ENCODE measurements at regions not wholly inside any gene's neighbourhood (a gene's known extent, or its start where the extent isn't known, plus 50 kb on each side); places are given as distances from the start of the nearest gene placed in this dataset.

- no peak overlapping the region for H4K8ac ChIP-seq (ENCODE audit: low read depth, low read length)
- no peaks in the 10 kb centered on the region for H3K79me1 ChIP-seq (ENCODE audit: low read depth, low read length)
- no peak overlapping the region for H3K18ac ChIP-seq (ENCODE audit: low read length)
- H2BK12ac ChIP-seq (ENCODE audit: low read length) = no peak overlapping the region
- H2BK120ac ChIP-seq (ENCODE audit: low read depth, low read length) = no peak overlapping the region
- H2BK5ac ChIP-seq (ENCODE audit: low read length) = no peak overlapping the region
- DNase-seq (ENCODE audit: low spot score) = no peak
- H4K91ac ChIP-seq (ENCODE audit: low read depth, low read length, poor library complexity) = no peak overlapping the region
- H3K4me1 ChIP-seq (ENCODE audit: control insufficient read depth in 2 of 2, insufficient read depth in 1 of 2, low read depth in 1 of 2, low read length in 2 of 2) = no peaks in the 10 kb centered on the region
- no peak overlapping the region for H3K14ac ChIP-seq (ENCODE audit: low read length)
- no peak overlapping the region for H3K4me3 ChIP-seq (ENCODE audit: low read length in 2 of 2)
- H3K4me2 ChIP-seq (ENCODE audit: insufficient read depth, low read length, poor library complexity, severe bottlenecking) = no peak overlapping the region
- no peak overlapping the region for H3K9ac ChIP-seq (ENCODE audit: low read depth, low read length, poor library complexity)
- no peak overlapping the region for H3K27ac ChIP-seq (replicated peaks; ENCODE audit: low read length)
- H3K36me3 ChIP-seq (replicated peaks in 1 of 2; ENCODE audit: control insufficient read depth in 2 of 2, insufficient read depth in 2 of 2, low read length in 2 of 2) = no peaks in the 10 kb centered on the region
- H2BK15ac ChIP-seq (ENCODE audit: low read length) = no peak overlapping the region
- no peak overlapping the region for H2AK5ac ChIP-seq (ENCODE audit: low read depth, low read length)
- WGBS, 2 donors (ENCODE audit: extremely low coverage in 2 of 2, insufficient read length in 2 of 2, insufficient replicate concordance in 1 of 2) = no CpG with 5 or more reads among the region's 5 CpGs
- H3K4ac ChIP-seq (ENCODE audit: low read length) = no peak overlapping the region
- H3K23ac ChIP-seq (ENCODE audit: low read depth, low read length, poor library complexity) = no peak overlapping the region
- H3K9me3 ChIP-seq (replicated peaks in 1 of 2; ENCODE audit: control insufficient read depth in 2 of 2, insufficient read depth in 1 of 2, low read depth in 1 of 2, low read length in 2 of 2) = no peaks in the 10 kb centered on the region
- no peaks in the 10 kb centered on the region for H3K27me3 ChIP-seq (ENCODE audit: control insufficient read depth in 3 of 3, insufficient read depth in 3 of 3, low read depth in 1 of 3, low read length in 3 of 3)
- H2AFZ ChIP-seq (ENCODE audit: low read length) = no peak overlapping the region
These were observed 413.4 kb upstream of the CFAP20DC start for GRCh38 chr3:59463253-59463652.

GRCh38 chr3:59460068-59460467 is 410.2 kb upstream of the CFAP20DC start:
- Histone ChIP-seq H2BK15ac (ENCODE audit: low read length) (no peak overlapping the region), H2BK5ac (ENCODE audit: low read length) (no peak overlapping the region), H3K36me3 (replicated peaks in 1 of 2; ENCODE audit: control insufficient read depth in 2 of 2, insufficient read depth in 2 of 2, low read length in 2 of 2) (no peaks in the 10 kb centered on the region), H3K27me3 (ENCODE audit: control insufficient read depth in 3 of 3, insufficient read depth in 3 of 3, low read depth in 1 of 3, low read length in 3 of 3) (no peaks in the 10 kb centered on the region), H3K14ac (ENCODE audit: low read length) (no peak overlapping the region), H3K4me1 (ENCODE audit: control insufficient read depth in 2 of 2, insufficient read depth in 1 of 2, low read depth in 1 of 2, low read length in 2 of 2) (no peaks in the 10 kb centered on the region), H3K79me1 (ENCODE audit: low read depth, low read length) (no peaks in the 10 kb centered on the region), H2BK120ac (ENCODE audit: low read depth, low read length) (no peak overlapping the region), H3K9ac (ENCODE audit: low read depth, low read length, poor library complexity) (no peak overlapping the region), H3K4me2 (ENCODE audit: insufficient read depth, low read length, poor library complexity, severe bottlenecking) (no peak overlapping the region), H4K8ac (ENCODE audit: low read depth, low read length) (no peak overlapping the region), H3K18ac (ENCODE audit: low read length) (no peak overlapping the region), H3K23ac (ENCODE audit: low read depth, low read length, poor library complexity) (no peak overlapping the region), H3K4ac (ENCODE audit: low read length) (no peak overlapping the region), H4K91ac (ENCODE audit: low read depth, low read length, poor library complexity) (no peak overlapping the region), H2BK12ac (ENCODE audit: low read length) (no peak overlapping the region), H3K27ac (replicated peaks; ENCODE audit: low read length) (no peak overlapping the region), H2AFZ (ENCODE audit: low read length) (no peak overlapping the region), H3K9me3 (replicated peaks in 1 of 2; ENCODE audit: control insufficient read depth in 2 of 2, insufficient read depth in 1 of 2, low read depth in 1 of 2, low read length in 2 of 2) (no peaks in the 10 kb centered on the region), H3K4me3 (ENCODE audit: low read length in 2 of 2) (no peak overlapping the region), H2AK5ac (ENCODE audit: low read depth, low read length) (no peak overlapping the region)
- no CpG with 5 or more reads among the region's 2 CpGs for WGBS, 2 donors (ENCODE audit: extremely low coverage in 2 of 2, insufficient read length in 2 of 2, insufficient replicate concordance in 1 of 2)
- no peak for DNase-seq (ENCODE audit: low spot score)

DNA sequence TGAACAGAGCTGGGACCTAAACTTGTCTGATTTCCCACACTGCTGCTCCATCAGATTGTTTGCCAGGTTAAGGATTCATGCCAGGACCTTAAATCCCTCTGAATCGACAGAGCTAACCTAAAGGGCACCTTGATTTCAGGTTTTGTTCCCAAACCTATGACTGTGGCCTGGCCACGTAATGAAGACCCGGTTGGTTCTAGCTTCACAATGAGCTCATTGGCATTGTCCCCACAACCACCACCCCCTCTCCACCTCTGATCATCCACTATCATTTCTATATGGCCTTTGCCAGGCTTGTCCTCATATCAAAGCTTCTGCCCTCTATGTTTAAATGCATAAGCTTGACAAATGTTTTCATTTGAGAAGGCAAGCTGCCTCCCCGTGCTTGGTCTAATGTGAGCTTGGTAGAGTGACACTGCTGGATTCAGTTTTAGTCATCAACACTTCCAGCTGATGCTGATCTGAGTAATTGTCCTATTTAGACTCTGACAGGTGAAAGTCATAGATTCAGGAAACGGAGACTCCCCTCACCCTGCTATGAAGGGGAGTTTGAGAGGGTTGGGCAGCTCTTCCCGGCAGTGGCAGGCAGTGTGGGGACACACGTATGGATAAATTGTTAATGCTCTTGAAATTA is 407.1 kb upstream of the CFAP20DC start:
- H3K23ac ChIP-seq (ENCODE audit: low read depth, low read length, poor library complexity) = no peak overlapping the region
- H4K91ac ChIP-seq (ENCODE audit: low read depth, low read length, poor library complexity) = no peak overlapping the region
- H2BK15ac ChIP-seq (ENCODE audit: low read length) = no peak overlapping the region
- no peak overlapping the region for H3K27ac ChIP-seq (replicated peaks; ENCODE audit: low read length)
- no peak overlapping the region for H3K4me3 ChIP-seq (ENCODE audit: low read length in 2 of 2)
- no peak overlapping the region for H2BK5ac ChIP-seq (ENCODE audit: low read length)
- no peak overlapping the region for H2BK12ac ChIP-seq (ENCODE audit: low read length)
- H3K9me3 ChIP-seq (replicated peaks in 1 of 2; ENCODE audit: control insufficient read depth in 2 of 2, insufficient read depth in 1 of 2, low read depth in 1 of 2, low read length in 2 of 2) = no peaks in the 10 kb centered on the region
- H2AFZ ChIP-seq (ENCODE audit: low read length) = no peak overlapping the region
- no peak for DNase-seq (ENCODE audit: low spot score)
- WGBS, 2 donors (ENCODE audit: extremely low coverage in 2 of 2, insufficient read length in 2 of 2, insufficient replicate concordance in 1 of 2) = no CpG with 5 or more reads among the region's 7 CpGs
- no peak overlapping the region for H3K4me2 ChIP-seq (ENCODE audit: insufficient read depth, low read length, poor library complexity, severe bottlenecking)
- H3K27me3 ChIP-seq (ENCODE audit: control insufficient read depth in 3 of 3, insufficient read depth in 3 of 3, low read depth in 1 of 3, low read length in 3 of 3) = no peaks in the 10 kb centered on the region
- no peak overlapping the region for H2AK5ac ChIP-seq (ENCODE audit: low read depth, low read length)
- H3K14ac ChIP-seq (ENCODE audit: low read length) = no peak overlapping the region
- no peak overlapping the region for H3K18ac ChIP-seq (ENCODE audit: low read length)
- H3K79me1 ChIP-seq (ENCODE audit: low read depth, low read length) = no peaks in the 10 kb centered on the region
- no peak overlapping the region for H3K9ac ChIP-seq (ENCODE audit: low read depth, low read length, poor library complexity)
- H2BK120ac ChIP-seq (ENCODE audit: low read depth, low read length) = no peak overlapping the region
- no peak overlapping the region for H3K4ac ChIP-seq (ENCODE audit: low read length)
- H3K4me1 ChIP-seq (ENCODE audit: control insufficient read depth in 2 of 2, insufficient read depth in 1 of 2, low read depth in 1 of 2, low read length in 2 of 2) = peaks cover 0 to under 1% of the 10 kb centered on the region in 2 donors
- no peaks in the 10 kb centered on the region for H3K36me3 ChIP-seq (replicated peaks in 1 of 2; ENCODE audit: control insufficient read depth in 2 of 2, insufficient read depth in 2 of 2, low read length in 2 of 2)
- no peak overlapping the region for H4K8ac ChIP-seq (ENCODE audit: low read depth, low read length)

DNA sequence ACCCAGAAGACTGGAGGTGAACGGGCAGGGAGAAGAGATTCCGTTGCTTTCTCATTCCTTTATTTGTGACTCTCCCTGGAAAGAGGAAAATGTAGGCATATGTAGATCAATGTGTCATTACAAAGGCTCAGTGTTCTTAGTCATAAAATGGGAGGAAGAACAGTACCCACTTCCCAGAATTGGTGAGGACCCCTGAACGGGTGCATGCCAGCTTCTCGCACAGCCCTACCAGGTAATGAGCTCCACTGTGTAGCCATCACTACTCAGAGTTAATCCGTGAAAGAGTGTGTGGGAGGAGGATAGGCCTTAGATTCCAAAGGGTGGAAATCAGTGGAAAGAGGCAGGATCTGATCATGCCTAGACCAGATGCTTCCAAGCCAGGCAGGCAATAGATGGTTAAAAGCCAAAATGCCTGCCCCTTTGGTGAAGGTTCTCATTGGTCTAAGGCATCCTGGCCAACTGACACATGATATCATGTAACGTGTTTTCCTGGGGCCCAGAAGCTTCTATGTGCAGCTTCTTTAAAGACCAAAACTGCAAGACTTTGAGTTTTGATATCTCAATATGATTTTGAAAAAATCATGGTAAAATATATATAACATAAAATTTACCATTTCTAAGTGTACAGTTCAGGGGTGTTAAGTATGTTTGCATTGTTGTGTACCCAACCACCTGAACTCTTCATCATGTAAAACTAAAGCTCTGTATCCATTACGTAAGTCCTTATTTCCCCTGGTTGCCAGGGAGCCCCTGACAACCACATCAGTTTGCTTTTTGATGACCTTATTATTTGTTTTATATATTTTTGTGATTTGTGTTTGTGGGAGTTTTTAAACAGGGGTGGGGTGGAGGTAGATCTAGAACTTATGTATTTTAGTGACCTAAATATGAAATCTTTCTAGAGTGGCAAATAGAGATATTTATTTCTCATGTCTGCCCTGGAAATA is 402.2 kb upstream of the CFAP20DC start:
- Histone ChIP-seq H4K91ac (ENCODE audit: low read depth, low read length, poor library complexity) (no peak overlapping the region), H2BK15ac (ENCODE audit: low read length) (no peak overlapping the region), H3K4me1 (ENCODE audit: control insufficient read depth in 2 of 2, insufficient read depth in 1 of 2, low read depth in 1 of 2, low read length in 2 of 2) (peaks cover 2 to 8% of the 10 kb centered on the region in 2 donors), H2BK120ac (ENCODE audit: low read depth, low read length) (no peak overlapping the region), H3K4me2 (ENCODE audit: insufficient read depth, low read length, poor library complexity, severe bottlenecking) (no peak overlapping the region), H3K14ac (ENCODE audit: low read length) (no peak overlapping the region), H3K36me3 (replicated peaks in 1 of 2; ENCODE audit: control insufficient read depth in 2 of 2, insufficient read depth in 2 of 2, low read length in 2 of 2) (no peaks in the 10 kb centered on the region), H3K4ac (ENCODE audit: low read length) (no peak overlapping the region), H3K27me3 (ENCODE audit: control insufficient read depth in 3 of 3, insufficient read depth in 3 of 3, low read depth in 1 of 3, low read length in 3 of 3) (no peaks in the 10 kb centered on the region), H2BK12ac (ENCODE audit: low read length) (no peak overlapping the region), H2AK5ac (ENCODE audit: low read depth, low read length) (no peak overlapping the region), H3K18ac (ENCODE audit: low read length) (no peak overlapping the region), H3K9ac (ENCODE audit: low read depth, low read length, poor library complexity) (no peak overlapping the region), H3K79me1 (ENCODE audit: low read depth, low read length) (no peaks in the 10 kb centered on the region), H2AFZ (ENCODE audit: low read length) (no peak overlapping the region), H3K4me3 (ENCODE audit: low read length in 2 of 2) (no peak overlapping the region), H3K27ac (replicated peaks; ENCODE audit: low read length) (no peak overlapping the region), H4K8ac (ENCODE audit: low read depth, low read length) (no peak overlapping the region), H3K23ac (ENCODE audit: low read depth, low read length, poor library complexity) (no peak overlapping the region), H2BK5ac (ENCODE audit: low read length) (no peak overlapping the region), H3K9me3 (replicated peaks in 1 of 2; ENCODE audit: control insufficient read depth in 2 of 2, insufficient read depth in 1 of 2, low read depth in 1 of 2, low read length in 2 of 2) (no peaks in the 10 kb centered on the region)
- WGBS, 2 donors (ENCODE audit: extremely low coverage in 2 of 2, insufficient read length in 2 of 2, insufficient replicate concordance in 1 of 2) = no CpG with 5 or more reads among the region's 7 CpGs
- no peak for DNase-seq (ENCODE audit: low spot score)

Measured in neuronal stem cell (in vitro differentiated cells).